Adrenal gland (tissue), 5 donors: ENCODE measurements at regions not wholly inside any gene's neighbourhood (a gene's known extent, or its start where the extent isn't known, plus 50 kb on each side); places are given as distances from the start of the nearest gene placed in this dataset.

ENCODE experiments used
- POLR2A ChIP-seq, 2 donors: fragments of 450-650 bp; IDR thresholded peaks; one replicate each; pipeline ENCODE4 v1.6.1; 2017; ENCODE audit warnings: antibody characterized with exemption in 2 of 2, mild to moderate bottlenecking in 2 of 2, moderate library complexity in 1 of 2
- TF ChIP-seq, protein P1 (sequence below), 6 experiments: fragments of 450-650 bp in 4 of 6; fragments of 200-600 bp in 2 of 6; sonication (generic) in 1 of 6; IDR thresholded peaks; 1 replicate in 5 of 6; 2 replicates in 1 of 6; pipeline versions ENCODE4 v1.5.1 to v1.8.0; 2016 to 2021; ENCODE audit warnings: antibody characterized with exemption in 6 of 6, mild to moderate bottlenecking in 2 of 6, moderate library complexity in 1 of 6
- donor health status: DM: no; HTN: no; CAD: no.

DNA sequence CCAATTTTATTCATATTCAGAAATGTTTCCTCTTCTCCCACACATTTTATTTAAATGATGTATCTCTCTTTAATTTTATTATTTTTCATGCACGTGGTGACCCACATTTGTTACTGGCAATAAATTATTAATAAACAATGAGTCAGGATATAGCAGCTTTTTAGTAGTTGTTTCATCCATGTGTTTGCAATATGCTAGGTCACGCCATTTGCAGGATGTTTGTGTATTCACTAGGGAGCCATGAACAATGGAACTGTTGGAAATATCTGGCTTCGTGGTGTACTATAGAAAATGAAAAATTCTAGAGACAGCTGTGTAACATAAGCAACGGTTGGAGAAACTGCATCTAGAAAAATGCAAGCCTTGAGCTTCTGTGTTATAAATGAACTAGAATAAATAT is 176.0 kb upstream of the COL3A1 start:
- TF ChIP-seq POLR2A (IDR thresholded peaks at IDR 0.05) = no peak
- TF ChIP-seq, protein P1, sequence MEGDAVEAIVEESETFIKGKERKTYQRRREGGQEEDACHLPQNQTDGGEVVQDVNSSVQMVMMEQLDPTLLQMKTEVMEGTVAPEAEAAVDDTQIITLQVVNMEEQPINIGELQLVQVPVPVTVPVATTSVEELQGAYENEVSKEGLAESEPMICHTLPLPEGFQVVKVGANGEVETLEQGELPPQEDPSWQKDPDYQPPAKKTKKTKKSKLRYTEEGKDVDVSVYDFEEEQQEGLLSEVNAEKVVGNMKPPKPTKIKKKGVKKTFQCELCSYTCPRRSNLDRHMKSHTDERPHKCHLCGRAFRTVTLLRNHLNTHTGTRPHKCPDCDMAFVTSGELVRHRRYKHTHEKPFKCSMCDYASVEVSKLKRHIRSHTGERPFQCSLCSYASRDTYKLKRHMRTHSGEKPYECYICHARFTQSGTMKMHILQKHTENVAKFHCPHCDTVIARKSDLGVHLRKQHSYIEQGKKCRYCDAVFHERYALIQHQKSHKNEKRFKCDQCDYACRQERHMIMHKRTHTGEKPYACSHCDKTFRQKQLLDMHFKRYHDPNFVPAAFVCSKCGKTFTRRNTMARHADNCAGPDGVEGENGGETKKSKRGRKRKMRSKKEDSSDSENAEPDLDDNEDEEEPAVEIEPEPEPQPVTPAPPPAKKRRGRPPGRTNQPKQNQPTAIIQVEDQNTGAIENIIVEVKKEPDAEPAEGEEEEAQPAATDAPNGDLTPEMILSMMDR (IDR thresholded peaks at IDR 0.05) = no peak
